GM18873 (cell line): ENCODE measurements at regions not wholly inside any gene's neighbourhood (a gene's known extent, or its start where the extent isn't known, plus 50 kb on each side); places are given as distances from the start of the nearest gene placed in this dataset.
"Not testable (repeated sequence)": the region's sequence is repeated elsewhere in the genome, so short reads cannot be mapped to it uniquely, and the experiment has no call there.

Experiments used
- ATAC-seq: cut with Tn5 transposase; IDR thresholded peaks from one replicate; pipeline ENCODE4 v1.9.1; 2021; ENCODE audit warnings: mild to moderate bottlenecking, moderate library complexity, moderate number of reproducible peaks; ENCODE audit not compliant: unreplicated experiment, low FRiP score

GRCh38 chr6:27827477-27827876, 84.7 kb downstream of the OR2B2 start:
- not testable (repeated sequence) for ATAC-seq

DNA sequence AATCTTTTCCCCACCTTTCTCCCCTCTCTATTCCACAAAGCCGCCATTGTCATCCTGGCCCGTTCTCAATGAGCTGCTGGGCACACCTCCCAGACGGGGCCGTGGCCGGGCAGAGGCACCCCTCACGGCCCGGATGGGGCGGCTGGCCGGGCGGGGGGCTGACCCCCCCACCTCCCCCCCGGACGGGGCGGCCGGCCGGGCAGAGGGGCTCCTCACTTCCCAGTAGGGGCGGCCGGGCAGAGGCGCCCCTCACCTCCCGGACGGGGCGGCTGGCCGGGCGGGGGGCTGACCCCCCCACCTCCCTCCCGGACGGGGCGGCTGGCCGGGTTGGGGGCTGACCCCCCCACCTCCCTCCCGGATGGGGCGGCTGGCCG, 85.6 kb downstream of the OR2B2 start:
- ATAC-seq = not testable (repeated sequence)

DNA sequence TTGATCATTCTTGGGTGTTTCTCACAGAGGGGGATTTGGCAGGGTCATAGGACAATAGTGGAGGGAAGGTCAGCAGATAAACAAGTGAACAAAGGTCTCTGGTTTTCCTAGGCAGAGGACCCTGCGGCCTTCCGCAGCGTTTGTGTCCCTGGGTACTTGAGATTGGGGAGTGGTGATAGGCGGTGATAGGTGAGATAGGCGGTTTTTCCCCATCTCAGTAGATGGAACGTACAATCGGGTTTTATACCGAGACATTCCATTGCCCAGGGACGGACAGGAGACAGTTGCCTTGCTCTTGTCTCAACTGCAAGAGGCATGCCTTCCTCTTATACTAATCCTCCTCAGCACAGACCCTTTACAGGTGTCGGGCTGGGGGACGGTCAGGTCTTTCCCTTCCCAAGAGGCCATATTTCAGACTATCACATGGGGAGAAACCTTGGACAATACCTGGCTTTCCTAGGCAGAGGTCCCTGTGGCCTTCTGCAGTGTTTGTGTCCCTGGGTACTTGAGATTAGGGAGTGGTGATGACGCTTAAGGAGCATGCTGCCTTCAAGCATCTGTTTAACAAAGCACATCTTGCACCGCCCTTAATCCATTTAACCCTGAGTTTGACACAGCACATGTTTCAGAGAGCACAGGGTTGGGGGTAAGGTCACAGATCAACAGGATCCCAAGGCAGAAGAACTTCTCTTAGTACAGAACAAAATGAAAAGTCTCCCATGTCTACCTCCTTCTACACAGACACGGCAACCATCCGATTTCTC, 86.2 kb downstream of the OR2B2 start:
- ATAC-seq = not testable (repeated sequence)

DNA sequence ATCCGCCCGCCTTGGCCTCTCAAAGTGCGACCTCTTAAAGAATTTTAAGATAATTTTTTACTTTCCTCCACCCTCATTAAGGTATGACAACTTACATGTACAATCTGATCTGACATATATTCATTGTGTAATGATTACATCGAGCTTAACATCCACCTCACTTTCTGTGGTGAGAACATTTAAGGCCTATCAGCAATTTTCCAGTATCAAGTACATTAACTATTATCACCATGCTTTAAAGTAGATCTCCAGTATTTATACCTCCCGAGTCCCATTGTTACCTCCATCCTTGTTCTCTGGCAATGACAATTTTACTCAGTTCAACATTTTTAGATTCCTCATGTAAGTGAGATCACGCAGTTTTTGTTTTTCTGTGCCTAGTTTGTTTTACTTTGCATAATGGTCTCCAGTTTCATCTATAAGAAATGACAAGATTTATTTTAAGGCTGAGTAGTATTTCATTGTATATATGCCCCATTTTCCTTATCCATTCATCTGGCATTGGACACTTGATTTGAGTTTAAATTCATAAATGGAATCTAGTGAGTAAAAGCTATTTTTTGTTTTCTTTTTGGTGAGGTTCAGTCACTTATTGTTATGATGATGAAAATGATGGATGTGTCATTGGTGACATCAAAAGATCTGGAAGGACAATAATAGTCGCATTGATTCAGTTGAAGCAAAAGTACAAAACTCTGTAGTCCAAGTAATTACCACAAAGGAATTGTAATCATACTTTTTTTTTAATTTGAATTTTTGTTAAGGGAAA, 87.0 kb downstream of the OR2B2 start:
- no peak for ATAC-seq

GRCh38 chr6:27824211-27825024, 87.8 kb downstream of the OR2B2 start:
- ATAC-seq = not testable (repeated sequence)

DNA sequence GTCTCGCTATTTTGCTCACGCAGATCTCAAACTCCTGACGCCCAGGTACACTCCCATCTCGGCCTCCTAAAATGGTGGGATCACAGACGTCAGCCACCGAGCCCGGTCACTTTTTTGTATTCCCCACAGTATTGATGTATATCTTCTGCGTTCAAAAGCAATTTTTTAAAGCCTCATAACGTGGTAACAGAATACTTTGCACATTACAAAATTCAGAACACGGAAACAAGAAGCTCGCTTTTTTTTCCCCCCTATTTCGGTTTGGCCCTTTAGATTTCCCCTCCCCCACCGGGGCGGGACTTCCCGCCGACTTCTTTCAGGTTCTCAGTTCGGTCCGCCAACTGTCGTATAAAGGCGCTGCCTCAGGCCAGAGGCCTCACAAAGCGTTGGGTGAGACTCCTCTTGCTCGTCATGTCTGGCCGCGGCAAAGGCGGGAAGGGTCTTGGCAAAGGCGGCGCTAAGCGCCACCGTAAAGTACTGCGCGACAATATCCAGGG, 88.4 kb downstream of the OR2B2 start:
- ATAC-seq = peak; percentile 79

DNA sequence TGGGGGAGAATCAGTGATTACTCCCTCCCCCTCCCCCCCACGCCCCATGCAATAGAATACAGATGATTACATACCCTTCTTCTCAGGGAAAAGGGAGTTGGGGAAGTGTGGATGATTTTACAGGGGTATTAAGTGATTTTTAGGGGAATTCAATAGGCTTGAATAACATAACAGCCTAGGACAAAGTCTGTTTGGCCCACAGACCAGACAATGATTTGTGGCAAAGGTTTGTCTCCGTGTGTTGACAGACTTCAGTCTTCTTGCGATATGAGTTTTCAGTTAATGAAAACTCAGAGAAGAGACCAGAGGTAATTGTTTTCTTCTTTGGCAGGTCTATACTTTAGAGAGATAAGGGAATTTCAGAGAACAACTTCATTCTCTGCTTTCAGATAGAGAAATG, 95.3 kb downstream of the OR2B2 start:
- no peak for ATAC-seq

- ATAC-seq = peak; percentile 65
Observed at GRCh38 chr6:27814665-27815424, 97.4 kb downstream of the OR2B2 start.

GRCh38 chr6:27814415-27814664, 97.9 kb downstream of the OR2B2 start:
- not testable (repeated sequence) for ATAC-seq

- no peak for ATAC-seq
Observed at GRCh38 chr6:27812805-27813492, 99.2 kb downstream of the OR2B2 start.

GRCh38 chr6:27812078-27812804, 100.0 kb downstream of the OR2B2 start:
- no peak for ATAC-seq

DNA sequence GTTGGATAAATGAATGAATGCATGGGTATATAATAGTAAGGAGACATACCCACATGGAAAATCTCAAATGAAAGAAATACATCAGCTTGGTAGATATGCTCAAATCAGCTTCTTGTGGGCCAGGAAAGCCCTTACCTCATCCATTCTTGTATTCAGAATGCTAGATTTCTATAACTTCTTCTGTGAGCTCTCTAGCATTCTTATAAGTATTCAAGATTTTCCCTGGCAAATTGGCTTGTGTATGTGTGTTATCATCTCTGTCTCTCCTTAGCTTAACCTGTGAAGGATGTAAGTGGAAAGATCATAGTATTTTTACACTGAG, 100.8 kb downstream of the OR2B2 start:
- no peak for ATAC-seq

- no peak for ATAC-seq
Observed at GRCh38 chr6:27810768-27811450, 101.3 kb downstream of the OR2B2 start.

- ATAC-seq = peak; percentile 27
Observed at GRCh38 chr6:27809939-27810767, 102.0 kb downstream of the OR2B2 start.

- no peak for ATAC-seq
Observed at GRCh38 chr6:27809067-27809938, 102.9 kb downstream of the OR2B2 start.

- peak; percentile 3 for ATAC-seq
Observed at GRCh38 chr6:27808242-27809066, 103.7 kb downstream of the OR2B2 start.
